SHP77 treated with DMSO at 0.1 percent for 48 hours (cell line): ENCODE measurements at regions not wholly inside any gene's neighbourhood (a gene's known extent, or its start where the extent isn't known, plus 50 kb on each side); places are given as distances from the start of the nearest gene placed in this dataset.

Experiments
- DNase-seq: peaks from one replicate; lab custom pipeline; 2025; lab: John Stamatoyannopoulos, UW

GRCh38 chr6:14783594-14783993 is 462.3 kb upstream of the JARID2 start:
- DNase-seq = no peak

DNA sequence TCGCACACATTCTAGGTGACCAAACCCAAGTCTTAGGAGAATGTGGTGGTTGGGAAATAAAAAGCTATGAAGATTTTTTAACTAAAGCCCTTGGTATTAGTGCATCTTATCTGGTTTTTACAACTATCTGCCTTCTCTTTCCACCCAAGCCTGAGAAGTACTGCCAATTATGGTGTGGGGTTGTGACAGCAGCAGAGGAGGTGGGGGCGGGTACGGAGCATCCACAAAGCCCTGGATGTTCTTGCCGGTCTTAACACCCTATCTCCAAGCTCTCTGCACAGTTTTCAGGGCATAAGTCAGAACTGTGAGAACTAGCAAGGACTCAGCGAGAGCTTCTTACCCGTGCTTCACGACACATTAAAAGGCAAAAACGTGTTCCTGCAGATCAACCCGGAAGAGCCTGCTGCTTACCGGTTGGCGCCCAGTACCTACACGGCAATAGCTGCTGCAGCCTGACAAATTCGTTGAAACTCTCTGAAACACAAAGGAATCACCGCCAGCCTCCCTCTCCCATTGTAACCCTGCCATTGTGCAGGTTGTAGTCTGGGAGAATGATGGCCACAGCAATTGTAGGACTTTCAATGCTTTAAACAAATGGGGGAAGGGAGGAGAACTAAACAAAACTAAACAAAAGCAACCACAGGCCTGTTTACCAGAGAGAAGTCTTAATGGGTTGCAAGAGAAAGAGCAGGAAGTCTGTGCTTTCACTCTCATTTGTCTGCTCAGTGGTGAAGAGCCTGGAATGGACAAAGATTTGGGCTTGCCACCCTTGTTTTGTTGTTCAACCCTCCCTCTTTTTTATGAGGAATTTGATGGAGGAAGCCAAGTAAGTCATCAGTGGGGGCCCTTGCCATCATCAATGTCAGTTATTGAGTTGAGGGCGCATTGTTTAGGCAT is 461.0 kb upstream of the JARID2 start:
- no peak for DNase-seq

GRCh38 chr6:14785493-14785790 is 460.4 kb upstream of the JARID2 start:
- no peak for DNase-seq

DNA sequence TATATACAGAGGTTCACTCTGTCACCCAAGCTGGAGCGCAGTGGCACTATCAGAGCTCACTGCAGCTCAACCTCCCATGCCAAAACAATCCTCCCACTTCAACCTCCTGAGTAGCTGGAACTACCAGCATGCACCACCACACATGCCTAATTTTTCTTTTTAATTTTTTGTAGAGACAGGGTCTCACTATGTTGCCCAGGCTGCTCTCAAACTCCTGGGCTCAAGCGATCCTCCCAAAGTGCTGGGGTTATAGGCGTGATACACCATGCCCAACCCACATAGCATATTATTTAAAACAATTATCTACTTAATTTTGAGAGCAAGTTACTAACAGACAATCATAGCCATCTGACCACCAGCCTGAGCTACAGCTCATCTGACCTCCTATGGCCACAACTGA is 459.9 kb upstream of the JARID2 start:
- no peak for DNase-seq

GRCh38 chr6:14786455-14786854 is 459.4 kb upstream of the JARID2 start:
- no peak for DNase-seq

DNA sequence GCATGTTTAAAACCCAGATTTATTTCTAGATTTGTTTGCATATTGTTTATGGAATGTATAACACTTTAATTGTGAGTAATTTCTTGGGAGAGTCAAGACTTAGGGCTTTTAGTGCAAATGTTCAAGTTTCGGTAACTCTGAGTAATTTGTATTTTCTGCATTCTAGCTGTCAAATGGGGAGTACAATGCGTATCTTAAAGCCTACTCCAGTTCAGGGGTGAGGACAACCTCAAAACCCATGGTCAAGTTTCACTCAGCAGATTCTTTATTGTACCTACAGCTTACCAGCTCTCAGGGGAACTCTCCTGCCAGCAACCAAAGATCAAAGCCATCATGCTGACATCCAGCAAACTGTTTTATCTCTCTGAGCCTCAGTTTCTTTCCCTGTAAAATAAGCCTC is 458.6 kb upstream of the JARID2 start:
- no peak for DNase-seq

GRCh38 chr6:14787677-14788076 is 458.2 kb upstream of the JARID2 start:
- no peak for DNase-seq

DNA sequence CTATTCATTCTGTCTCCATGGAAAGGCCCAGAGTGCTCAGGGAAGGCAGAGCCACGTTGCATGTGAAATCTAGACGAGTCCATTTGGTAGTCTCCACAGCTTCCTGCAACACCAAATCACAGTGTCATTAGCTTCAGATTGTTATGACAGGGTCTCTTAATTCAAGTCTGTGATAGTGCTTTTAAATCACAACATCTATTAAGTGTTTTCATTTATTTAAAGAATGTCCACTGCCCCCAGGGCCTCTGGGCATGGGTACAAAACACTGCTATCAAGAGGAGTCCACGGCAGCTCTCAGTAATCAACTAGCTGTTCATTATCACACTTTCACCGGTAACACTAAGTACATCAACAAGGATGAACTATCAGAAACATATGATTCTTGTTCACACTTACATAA is 455.9 kb upstream of the JARID2 start:
- no peak for DNase-seq

- DNase-seq = no peak
These were observed 454.9 kb upstream of the JARID2 start for GRCh38 chr6:14790976-14791375.

DNA sequence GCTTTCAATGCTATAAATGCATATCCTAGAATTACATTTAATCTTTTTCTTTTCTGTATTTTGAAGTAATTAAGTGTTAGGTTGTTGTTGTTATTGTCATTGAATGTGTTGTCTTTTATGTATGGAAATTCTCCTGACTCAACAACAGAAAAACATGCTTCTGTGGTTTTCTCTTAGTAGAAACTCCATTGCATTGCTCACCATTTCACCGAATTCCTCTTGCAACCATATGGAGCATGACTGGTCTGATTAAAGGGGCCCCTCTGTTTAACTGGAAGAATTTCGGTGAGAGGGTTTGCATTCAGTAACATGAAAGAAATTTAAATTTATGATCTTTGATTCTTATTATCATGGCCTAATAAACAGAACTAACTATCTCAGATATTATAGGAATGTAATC is 454.3 kb upstream of the JARID2 start:
- no peak for DNase-seq

GRCh38 chr6:14792118-14792955 is 453.5 kb upstream of the JARID2 start:
- no peak for DNase-seq

DNA sequence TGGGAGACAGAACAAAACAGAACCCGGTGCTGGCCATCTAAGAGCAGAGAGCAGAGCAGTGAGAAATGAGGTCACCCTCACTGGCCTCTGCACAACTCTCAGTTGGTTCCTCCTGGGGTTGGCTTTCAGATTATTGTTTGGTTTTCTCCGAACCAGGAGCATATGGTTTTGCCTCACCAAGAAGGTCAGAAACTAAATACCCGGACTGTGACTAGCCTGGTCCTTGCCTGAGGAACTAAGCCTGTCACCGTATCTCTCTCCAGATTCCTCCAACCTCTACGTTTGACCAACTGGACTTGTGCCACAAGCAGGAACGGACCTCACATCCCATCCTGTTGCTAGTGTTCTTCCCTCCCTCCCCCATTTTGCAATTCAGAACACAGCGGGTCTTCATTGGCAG is 450.4 kb upstream of the JARID2 start:
- no peak for DNase-seq

DNA sequence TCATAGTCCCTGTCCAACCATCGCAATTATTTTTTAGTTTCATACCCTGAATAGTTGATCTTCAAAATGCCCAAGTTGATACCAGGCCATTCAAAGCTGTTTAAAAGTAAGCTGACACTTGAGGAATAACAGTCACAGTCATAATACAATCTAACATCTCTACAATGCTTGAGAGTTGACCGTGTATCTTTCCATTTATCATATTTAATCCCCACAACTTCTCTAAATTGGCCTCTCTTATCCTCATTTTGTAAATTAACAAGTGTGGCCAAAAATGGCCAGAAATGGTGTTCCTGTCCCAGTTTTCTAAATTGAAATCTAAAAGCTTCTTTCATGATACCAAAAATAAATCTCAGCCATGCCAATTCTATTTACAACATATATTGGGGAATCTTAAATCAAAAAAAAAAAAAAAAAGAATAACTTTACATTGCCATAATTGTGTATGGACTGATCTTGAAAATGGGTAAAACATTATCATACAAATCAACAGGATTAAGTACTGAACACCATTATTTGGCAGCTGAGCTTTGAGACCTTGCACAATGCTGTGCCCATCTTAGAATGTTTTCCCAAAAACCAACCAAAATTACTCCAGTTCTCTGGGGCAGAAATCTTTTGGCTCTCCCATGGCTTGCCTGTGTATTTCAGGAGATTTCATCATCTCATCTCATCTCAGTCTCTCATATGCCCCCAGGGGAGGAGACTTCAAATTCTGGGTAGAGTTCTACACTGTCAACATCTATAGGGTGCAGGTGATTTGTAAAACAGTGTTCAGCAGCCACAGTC is 448.7 kb upstream of the JARID2 start:
- DNase-seq = no peak

DNA sequence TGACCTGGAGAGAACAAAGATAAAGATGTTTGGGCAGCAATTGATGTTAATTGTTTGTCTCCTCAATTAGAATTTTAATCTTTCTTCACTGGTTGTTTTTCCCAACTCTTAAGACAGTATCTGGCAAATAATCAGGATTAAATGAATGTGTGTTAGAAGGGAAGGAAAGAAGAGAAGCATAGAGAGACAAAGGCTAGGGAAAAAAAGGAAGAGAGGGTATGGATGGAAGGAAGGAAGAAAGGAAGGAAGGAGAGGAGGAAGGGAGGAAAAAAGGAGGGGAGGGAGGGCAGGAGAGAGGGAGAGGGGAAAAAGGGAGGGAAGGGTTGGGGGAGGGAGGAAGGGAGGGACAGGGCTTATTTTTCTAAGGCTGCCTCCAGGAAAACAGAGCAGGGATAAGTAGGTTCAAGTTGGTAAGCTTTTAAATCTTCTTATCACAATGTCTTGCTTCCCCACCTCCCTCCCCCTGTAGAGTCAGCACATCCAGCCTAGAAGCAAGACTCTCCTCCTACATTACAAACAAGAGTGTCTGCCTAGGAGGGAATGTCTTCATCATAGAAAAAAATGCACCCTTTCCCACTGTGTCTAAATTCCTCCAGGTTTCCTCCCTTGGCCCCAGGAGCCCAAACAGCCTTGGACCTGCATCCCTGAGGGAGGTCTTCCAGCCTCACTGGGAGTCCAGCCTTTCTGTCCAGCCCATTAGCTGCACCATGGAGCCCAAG is 447.8 kb upstream of the JARID2 start:
- no peak for DNase-seq

DNA sequence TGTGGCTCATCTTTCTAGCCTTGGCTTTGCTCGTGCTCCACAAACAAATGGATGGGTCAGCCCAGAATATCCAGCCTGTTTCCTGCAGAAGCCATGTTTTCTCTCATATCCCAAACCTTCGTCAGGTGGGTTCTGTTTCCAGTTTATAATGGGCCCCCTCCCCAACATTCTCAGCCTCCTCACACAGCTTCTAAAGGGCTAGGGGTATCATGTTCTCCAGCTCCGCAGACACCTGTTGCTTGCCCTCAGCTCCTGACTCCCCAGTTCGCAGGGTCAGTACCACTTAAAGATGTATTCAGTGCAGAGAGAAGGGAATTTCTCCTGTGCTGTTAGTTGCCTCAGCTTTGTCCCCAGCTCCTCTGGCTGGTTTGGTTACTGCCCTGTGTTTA is 447.3 kb upstream of the JARID2 start:
- DNase-seq = no peak

GRCh38 chr6:14798996-14799588 is 446.8 kb upstream of the JARID2 start:
- DNase-seq = no peak

DNA sequence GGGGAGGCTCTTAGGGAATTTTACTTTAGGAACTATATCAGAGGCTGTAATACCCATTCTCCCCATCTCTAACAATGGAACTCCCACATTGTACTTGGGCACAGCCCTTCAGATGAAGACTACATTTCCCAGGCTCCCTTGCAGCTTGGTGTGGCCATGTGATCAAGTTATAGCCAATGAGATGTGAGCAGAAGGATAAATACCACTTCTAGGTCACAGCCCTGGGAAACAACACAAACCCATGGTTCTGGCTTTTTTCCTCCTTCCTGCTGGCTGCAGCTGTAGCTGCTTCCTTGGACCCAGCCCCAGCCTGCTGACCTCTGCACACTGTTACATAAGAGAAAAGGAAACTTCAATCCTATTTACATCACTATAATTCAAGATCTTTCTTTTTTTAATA is 445.9 kb upstream of the JARID2 start:
- DNase-seq = no peak

- DNase-seq = no peak
These were observed 443.2 kb upstream of the JARID2 start for GRCh38 chr6:14802514-14803160.

DNA sequence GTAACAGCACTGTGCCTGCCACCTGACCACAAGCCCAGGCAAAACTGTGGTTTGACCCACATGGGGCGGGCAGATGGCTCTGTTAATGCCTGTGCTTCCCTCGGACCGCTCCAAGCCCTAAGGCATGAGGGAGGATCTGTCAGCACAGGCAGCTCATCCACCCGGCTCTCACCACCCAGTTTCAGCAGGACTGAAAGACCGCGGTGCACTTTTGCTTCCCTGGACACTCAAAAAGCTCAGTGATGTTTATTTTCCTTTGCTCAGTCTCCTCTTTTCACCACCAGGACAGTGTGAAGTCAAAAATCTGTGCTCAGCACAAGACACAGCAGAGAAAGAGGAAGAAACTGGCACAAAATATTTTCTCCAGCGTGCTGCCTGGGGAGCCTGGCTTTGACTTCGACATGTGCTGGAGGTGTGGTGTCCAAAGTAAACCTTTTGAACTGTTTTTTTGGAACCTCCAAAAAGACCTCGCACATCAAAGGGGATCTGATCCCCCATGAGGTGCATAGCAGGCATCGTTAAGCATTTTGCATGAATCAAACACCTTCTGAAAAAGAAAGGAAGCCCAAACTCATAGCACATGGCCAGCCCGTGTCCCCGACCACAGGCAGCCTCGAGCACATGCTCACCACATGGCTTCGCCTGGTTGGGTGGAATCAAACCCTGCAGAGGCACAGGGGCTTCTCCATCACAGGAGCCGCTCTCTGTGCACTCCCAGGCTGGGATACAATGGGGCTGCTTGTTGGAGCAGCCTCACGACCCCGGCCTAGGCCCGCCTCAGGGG is 441.7 kb upstream of the JARID2 start:
- DNase-seq = no peak

GRCh38 chr6:14804785-14805210 is 441.1 kb upstream of the JARID2 start:
- no peak for DNase-seq
